ENCODE measurements at regions not wholly inside any gene's neighbourhood (a gene's known extent, or its start where the extent isn't known, plus 50 kb on each side); places are given as distances from the start of the nearest gene placed in this dataset.

GRCh38 chr10:7035126-7035761 is 375.6 kb downstream of the SFMBT2 start:
- H3K79me2 ChIP-seq (ENCODE audit: insufficient read depth, low read length): no peaks in the 10 kb centered on the region
- no peak overlapping the region for H3K9ac ChIP-seq (ENCODE audit: low read length)
- no peak overlapping the region for H3K4me3 ChIP-seq (ENCODE audit: low read depth, low read length, poor library complexity, severe bottlenecking)
- H4K20me1 ChIP-seq (ENCODE audit: insufficient read depth, low read length): no peaks in the 10 kb centered on the region
- no peaks in the 10 kb centered on the region for H3K36me3 ChIP-seq (ENCODE audit: insufficient read depth, low read length)
- H3K27ac ChIP-seq (ENCODE audit: low read depth, low read length, poor library complexity, severe bottlenecking): no peak overlapping the region
- H3K4me2 ChIP-seq (ENCODE audit: low read length): no peak overlapping the region
- no peaks in the 10 kb centered on the region for H3K27me3 ChIP-seq (ENCODE audit: insufficient read depth, low read length)
- H2AFZ ChIP-seq (ENCODE audit: low read length): no peak overlapping the region
- H3K9me2 ChIP-seq (ENCODE audit: low read depth, low read length): no peaks in the 10 kb centered on the region
- H3F3A ChIP-seq (ENCODE audit: insufficient read depth, low read length): no peaks in the 10 kb centered on the region
- no peaks in the 10 kb centered on the region for H3K4me1 ChIP-seq (ENCODE audit: insufficient read depth, low read length, severe bottlenecking)
- no peak for TF ChIP-seq CTCF (IDR thresholded peaks at IDR 0.05; ENCODE audit: low read length)
- no peak for TF ChIP-seq EZH2 (IDR thresholded peaks at IDR 0.05; ENCODE audit: borderline replicate concordance, low read length)
- no peaks in the 10 kb centered on the region for H3K9me3 ChIP-seq (ENCODE audit: low read length)

DNA sequence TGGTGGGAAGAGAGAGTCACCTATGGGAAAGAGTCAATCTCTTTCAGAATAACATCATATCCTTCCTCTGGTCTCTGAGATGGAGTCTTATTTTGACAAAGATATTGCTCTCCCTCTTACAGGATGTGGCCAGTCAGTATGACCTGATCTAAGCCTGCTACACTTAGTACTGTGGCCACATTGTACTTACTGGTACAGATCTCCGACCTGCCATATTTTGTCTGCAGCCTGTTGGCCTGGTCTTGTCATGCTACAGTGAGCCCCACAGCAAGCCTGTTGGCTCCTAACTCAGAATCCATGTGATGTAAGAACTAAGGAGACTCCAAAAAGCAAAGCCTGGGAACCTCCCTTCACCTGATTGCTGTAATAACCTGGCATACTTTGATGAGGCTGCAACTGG is 377.8 kb downstream of the SFMBT2 start:
- no peak overlapping the region for H3K4me3 ChIP-seq (ENCODE audit: low read depth, low read length, poor library complexity, severe bottlenecking)
- no peaks in the 10 kb centered on the region for H3K4me1 ChIP-seq (ENCODE audit: insufficient read depth, low read length, severe bottlenecking)
- H3K9ac ChIP-seq (ENCODE audit: low read length): no peak overlapping the region
- no peaks in the 10 kb centered on the region for H3F3A ChIP-seq (ENCODE audit: insufficient read depth, low read length)
- H2AFZ ChIP-seq (ENCODE audit: low read length): no peak overlapping the region
- H3K9me2 ChIP-seq (ENCODE audit: low read depth, low read length): no peaks in the 10 kb centered on the region
- H3K4me2 ChIP-seq (ENCODE audit: low read length): no peak overlapping the region
- H3K9me3 ChIP-seq (ENCODE audit: low read length): no peaks in the 10 kb centered on the region
- no peaks in the 10 kb centered on the region for H3K79me2 ChIP-seq (ENCODE audit: insufficient read depth, low read length)
- TF ChIP-seq EZH2 (IDR thresholded peaks at IDR 0.05; ENCODE audit: borderline replicate concordance, low read length) (no peak), CTCF (IDR thresholded peaks at IDR 0.05; ENCODE audit: low read length) (no peak)
- no peaks in the 10 kb centered on the region for H3K27me3 ChIP-seq (ENCODE audit: insufficient read depth, low read length)
- H3K36me3 ChIP-seq (ENCODE audit: insufficient read depth, low read length): no peaks in the 10 kb centered on the region
- H3K27ac ChIP-seq (ENCODE audit: low read depth, low read length, poor library complexity, severe bottlenecking): no peak overlapping the region
- no peaks in the 10 kb centered on the region for H4K20me1 ChIP-seq (ENCODE audit: insufficient read depth, low read length)

DNA sequence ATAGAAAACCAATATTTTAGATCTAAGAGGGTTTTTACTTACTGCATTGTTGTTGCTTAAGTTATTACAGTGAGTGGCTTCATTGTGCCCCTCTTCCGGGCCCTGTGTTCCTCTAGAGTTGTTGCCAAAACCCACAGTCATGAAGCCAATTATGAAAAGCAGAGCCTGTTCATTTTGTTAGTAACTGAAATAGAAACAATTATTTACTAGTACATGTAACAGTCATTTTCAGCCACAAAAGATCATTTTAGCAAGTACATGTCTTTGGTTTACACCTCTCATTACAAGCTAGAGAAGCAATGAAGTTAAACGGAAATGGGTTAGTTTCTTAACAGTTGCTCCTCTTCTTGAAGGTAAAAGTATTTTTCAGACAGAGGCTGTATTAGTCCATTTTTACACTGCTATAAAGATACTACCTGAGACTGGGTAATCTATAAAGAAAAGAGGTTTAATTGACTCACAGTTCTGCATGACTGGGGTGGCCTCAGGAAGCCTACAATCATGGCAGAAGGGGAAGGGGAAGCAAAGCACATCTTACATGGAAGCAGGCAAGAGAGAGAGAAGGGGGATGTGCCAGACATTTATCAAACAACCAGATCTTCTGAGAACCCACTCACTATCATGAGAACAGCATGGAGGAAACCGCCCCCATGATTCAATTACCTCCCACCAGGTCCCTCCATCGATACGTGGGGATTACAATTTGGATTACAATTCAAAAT is 380.5 kb downstream of the SFMBT2 start:
- H3K4me1 ChIP-seq (ENCODE audit: insufficient read depth, low read length, severe bottlenecking): no peaks in the 10 kb centered on the region
- no peak overlapping the region for H3K4me2 ChIP-seq (ENCODE audit: low read length)
- no peak for TF ChIP-seq EZH2 (IDR thresholded peaks at IDR 0.05; ENCODE audit: borderline replicate concordance, low read length)
- no peak for TF ChIP-seq CTCF (IDR thresholded peaks at IDR 0.05; ENCODE audit: low read length)
- no peak overlapping the region for H2AFZ ChIP-seq (ENCODE audit: low read length)
- no peak overlapping the region for H3K27ac ChIP-seq (ENCODE audit: low read depth, low read length, poor library complexity, severe bottlenecking)
- H3K9me2 ChIP-seq (ENCODE audit: low read depth, low read length): no peaks in the 10 kb centered on the region
- no peak overlapping the region for H3K4me3 ChIP-seq (ENCODE audit: low read depth, low read length, poor library complexity, severe bottlenecking)
- no peaks in the 10 kb centered on the region for H4K20me1 ChIP-seq (ENCODE audit: insufficient read depth, low read length)
- H3K27me3 ChIP-seq (ENCODE audit: insufficient read depth, low read length): no peaks in the 10 kb centered on the region
- no peak overlapping the region for H3K9ac ChIP-seq (ENCODE audit: low read length)
- H3K9me3 ChIP-seq (ENCODE audit: low read length): no peaks in the 10 kb centered on the region
- no peaks in the 10 kb centered on the region for H3K36me3 ChIP-seq (ENCODE audit: insufficient read depth, low read length)
- H3K79me2 ChIP-seq (ENCODE audit: insufficient read depth, low read length): no peaks in the 10 kb centered on the region
- no peaks in the 10 kb centered on the region for H3F3A ChIP-seq (ENCODE audit: insufficient read depth, low read length)
